ENCODE measurements at regions not wholly inside any gene's neighbourhood (a gene's known extent, or its start where the extent isn't known, plus 50 kb on each side); places are given as distances from the start of the nearest gene placed in this dataset.

GRCh38 chr1:238701024-238701423 is 685.3 kb upstream of the CHRM3 start:
- TF ChIP-seq CTCF (IDR thresholded peaks at IDR 0.05) (no peak), POLR2AphosphoS5 (IDR thresholded peaks at IDR 0.05) (no peak), POLR2A (IDR thresholded peaks at IDR 0.05) (no peak)

Data from sigmoid colon (tissue), 4 donors.